CD4-positive, alpha-beta T cell treated with Interleukin-1 beta for 1 hour (primary cell): ENCODE measurements at regions not wholly inside any gene's neighbourhood (a gene's known extent, or its start where the extent isn't known, plus 50 kb on each side); places are given as distances from the start of the nearest gene placed in this dataset.

Source experiments
- DNase-seq, 2 donors: peaks; one replicate each; pipeline ENCODE4 v3.0.0-alpha.2; 2020 to 2022

DNA sequence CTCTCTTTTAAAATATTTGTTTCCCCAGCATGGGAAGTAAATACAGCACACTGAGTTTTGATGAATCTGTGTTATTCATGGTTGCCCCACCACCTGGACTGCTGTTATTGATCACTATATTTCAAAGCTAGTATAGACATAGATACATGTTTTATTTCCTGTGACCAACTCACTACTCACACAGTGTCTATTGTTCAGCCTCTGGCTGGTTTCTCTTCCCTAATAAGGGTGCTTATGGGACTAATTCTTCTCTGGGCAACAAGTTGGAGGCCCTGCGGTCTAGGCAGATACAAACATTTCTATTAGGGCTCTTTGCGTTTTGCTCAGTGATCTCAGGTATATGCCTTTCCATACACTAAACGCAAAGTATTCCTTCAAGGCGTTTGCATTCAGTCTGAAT lies 1191.0 kb upstream of the TMEM132C start:
- DNase-seq, result no peak

DNA sequence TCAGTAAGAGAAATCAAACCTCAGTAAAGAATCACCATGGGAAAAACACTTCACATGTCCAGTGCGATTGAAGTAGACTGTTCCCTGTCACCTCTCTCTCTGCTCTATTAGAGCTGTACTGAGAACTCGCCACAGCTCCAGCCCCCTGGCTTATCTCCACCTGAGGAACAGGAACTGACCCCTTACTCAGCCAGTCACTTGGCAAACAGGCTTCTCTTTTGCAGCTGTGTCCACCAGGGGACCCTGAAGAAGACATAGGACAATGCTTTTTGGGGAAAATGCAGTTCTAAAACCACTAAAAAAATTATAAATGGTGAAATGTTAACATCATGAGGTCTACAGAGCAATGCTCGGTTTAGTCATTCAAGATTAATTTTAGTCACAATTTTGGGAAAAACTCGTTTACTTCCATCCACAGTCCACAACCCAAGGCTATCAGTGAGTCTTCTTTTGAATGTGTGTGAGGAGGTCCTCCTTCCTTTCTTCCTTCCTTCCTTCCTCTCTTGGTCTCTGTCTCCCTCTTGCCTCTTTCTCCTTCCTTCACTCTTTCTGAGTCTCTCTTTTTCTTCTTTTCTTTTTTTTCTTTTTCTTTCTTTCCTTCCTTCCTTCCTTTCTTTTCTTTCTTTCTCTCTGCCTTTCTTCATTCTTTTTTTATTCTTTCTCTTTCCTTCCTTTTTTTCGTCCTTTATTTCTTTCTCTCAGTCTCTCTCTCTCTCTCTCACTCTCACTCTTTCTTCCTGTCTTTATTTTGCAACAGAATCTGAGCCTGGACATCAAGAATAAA lies 1189.5 kb upstream of the TMEM132C start:
- DNase-seq, result no peak

DNA sequence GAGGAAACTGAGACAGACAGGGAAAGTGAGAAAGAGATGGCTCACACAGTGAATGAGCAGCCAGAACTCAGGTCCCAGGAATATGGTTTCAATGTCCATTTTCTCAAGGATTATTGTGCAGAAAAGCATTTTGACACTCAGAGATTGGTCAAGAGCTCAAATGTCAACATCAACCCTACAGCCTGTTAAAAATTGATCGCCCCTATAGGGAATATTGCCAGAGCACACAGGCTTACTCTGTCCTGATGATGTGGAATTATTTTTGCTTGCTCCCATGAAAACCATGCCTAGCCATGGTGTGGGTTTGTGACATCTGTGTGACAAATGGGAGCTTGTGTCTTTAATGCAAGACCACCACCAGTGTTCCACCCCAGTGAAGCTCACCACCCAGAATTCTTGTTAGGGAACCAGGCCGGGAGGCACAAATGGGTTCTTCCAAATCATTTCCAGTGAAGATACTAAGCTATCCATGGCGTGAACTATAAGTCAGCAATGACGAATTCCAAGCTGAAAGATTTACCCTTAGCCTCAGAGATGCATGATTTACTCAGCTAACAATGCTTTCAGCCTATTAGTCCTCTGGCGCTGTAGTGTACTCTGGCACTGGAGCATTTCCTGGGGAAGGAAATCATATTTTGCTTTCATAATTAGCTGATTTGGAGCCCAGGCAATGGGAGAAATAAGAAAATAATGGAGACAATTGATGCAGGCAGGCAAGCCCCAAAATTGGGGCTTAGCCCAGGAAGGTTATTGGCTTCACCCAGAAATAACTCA lies 1188.2 kb upstream of the TMEM132C start:
- no peak for DNase-seq

DNA sequence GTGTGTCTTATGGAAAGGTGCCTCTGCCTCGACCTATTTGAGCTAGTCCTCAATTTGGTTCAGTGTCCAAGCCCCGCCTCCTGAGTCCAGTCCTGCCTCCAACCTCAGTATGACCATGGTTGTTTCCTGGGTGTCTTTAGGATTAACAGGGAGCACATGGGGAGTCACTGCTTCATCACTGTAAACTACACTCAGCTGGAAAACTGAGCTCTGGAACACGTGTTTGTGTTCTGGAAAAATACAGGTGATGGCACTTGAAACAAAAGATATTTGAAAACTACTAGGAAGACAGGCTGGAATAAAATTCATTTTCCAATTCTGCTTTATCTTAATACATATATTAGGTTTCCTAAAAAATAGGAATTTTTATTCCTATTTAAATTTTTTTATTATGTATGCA lies 1187.3 kb upstream of the TMEM132C start:
- no peak for DNase-seq

DNA sequence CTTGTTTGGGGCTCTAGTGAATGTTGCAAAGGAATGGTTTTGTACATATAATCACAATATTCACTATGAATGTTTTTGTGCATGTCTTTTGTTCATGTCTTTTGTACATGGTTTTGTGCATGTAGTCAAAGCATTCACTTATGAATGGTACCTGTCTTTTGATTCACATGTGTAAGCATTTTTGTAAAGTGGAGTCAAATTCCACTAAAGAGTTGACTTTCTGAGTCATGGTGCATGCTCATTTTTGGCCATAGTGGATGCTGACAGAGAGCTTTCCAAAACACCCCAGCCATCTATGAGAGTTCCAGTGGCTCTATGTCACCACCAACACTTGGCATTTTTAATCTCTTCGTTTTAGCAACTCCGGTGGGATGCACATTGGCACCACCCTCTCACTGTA lies 1185.9 kb upstream of the TMEM132C start:
- no peak for DNase-seq

- peak in 1 of 2 donors; percentile 57 for DNase-seq
Measured at GRCh38 chr12:127083008-127083949, 1183.7 kb upstream of the TMEM132C start.

DNA sequence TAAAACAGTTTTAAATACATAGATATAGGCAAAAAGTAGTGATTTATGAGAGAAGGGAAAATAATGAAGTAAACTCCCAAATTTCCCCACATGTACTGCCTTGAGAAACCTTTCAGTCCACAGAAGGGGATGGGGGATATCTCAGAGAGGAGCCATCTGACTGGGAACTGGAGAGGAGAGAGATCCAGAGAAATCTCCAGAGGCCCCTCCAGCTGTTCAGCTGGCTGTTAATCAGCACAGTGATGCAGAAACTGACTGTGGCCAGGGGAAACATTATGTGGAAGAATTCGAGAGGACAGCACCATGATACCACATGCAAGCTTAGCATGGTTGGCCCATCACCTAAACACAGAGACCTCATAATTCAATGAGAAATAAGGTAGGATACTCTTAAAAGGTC lies 1165.9 kb upstream of the TMEM132C start:
- DNase-seq, result no peak

DNA sequence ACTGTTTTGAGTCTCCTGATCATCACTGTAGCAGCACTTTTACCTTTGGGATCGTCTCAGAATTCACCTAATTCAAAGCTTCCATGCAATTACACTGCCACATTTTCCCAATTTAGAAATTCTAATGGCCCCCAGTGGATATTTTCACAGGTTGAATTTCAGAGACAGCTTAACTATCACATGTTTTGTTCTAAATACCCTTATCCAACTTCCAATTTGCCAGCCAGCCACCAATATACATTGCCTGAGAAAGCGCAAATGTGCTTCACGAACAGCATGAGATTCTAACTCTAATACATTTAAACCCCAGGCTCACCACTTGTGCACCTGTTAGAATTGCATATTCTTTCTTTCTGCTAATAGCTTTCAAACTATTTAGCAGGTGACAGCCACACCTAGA lies 1160.9 kb upstream of the TMEM132C start:
- no peak for DNase-seq

- no peak for DNase-seq
Measured at GRCh38 chr12:127106697-127107096, 1160.3 kb upstream of the TMEM132C start.

- DNase-seq, result no peak
Measured at GRCh38 chr12:127107744-127108143, 1159.2 kb upstream of the TMEM132C start.

DNA sequence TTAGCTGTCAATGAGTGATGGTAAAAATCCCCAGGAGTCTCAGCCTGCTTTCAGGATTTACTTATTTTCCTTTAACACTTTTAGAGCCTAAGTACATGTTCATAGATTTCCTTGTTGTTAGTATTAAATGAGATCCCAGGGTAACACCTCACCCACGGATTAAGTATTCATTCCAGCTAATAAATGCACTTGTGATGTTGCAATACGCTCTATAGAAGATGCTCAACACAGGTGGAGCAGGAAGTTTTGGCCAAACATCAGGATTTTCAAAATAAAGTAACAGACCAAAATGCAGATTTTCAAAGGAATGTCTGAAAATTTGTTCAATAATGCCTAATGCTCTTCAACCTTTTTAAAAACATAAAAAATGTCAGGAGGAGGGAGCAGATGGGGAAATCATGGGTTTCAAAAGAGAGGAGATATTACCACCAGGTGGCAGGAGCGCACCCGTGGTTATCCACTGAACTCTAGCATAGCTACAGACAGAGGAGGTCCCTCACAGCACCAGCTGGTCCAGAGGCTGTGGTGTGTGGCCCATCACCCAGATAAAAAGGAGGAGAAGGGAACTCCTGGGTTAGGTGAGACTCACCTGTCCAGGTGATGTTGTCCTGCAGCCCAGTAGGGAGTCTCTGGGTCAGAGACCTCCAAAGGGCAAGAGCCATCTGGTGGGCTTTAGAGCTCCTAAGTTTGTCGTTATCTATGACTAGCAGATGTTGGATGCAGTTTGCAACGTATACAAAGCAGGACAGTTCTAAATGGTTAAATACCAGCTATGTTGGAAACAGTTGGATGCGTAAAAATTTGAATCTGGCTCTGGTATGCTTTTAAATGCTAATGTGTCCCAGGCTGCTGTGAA lies 1158.4 kb upstream of the TMEM132C start:
- peak; percentile 20 to 31 for DNase-seq

GRCh38 chr12:127113945-127114344 lies 1153.0 kb upstream of the TMEM132C start:
- DNase-seq, result no peak

DNA sequence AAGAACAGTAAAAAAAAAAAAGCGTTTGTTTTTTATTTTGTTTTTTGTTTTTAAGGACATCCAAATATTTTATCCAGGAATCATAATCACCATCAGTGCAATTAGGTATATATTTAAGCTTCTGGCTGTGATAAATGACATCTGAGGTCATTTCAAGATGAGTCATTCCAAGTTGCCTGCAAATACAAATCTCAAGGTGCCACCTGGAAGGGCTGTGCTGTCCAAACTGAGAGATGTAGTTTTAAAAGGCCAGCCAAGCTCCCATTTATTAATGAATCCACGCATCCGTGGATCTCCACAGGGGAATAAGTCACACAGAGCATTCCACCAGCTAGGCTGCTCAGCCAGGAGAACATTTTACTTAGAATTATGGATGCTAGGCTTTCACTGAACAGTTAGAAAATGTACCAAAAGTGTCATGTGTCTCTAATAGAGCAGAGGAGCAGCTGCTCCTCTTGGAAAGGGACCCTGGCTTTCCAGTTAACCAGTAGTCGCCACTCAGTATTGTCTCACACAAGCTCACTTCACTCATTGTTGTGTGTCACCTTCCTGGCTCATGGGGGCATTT lies 1151.4 kb upstream of the TMEM132C start:
- DNase-seq, result no peak

DNA sequence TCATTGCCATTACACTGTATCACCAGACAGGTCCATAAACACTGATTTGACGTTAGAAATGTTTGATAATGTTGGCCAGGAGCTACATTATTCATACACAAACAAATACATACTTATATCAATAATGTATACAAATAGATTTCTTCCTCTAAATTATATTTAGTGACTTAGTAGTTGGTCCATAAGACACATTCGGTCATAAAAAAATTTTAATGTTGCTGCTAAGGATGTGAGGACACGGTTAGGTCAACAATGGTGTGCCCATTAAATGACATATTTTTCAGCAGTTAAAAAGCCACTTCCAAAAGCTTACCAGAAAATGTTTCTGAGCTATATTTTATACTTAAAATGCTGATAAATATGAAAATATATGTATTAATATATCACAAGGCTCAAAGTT lies 1148.7 kb upstream of the TMEM132C start:
- no peak for DNase-seq

DNA sequence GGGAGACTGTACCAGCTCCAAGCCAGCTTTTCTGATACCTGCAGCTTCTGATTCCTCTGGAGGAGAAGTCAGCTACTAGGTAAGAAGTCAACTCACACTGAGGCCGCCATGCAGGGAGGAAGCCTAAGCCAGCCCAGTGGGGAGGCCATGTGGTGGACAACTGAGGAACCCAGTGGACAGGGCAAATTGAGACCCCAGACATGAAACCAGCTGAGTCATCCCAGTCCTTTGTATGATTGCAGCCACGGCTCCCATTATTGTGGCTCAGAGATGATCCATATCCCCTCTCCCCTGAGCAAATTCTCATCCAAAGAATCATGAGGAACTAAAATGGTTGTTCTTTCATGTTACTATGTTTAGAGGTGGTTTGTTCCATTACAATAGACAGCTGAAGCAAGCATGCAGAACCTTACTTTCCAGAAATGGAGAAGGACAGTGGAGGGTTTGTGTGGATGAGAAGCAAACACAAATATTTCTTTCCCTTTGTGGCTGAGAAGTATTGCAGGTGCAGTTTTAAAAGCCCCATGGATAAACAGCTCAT lies 1147.3 kb upstream of the TMEM132C start:
- no peak for DNase-seq

DNA sequence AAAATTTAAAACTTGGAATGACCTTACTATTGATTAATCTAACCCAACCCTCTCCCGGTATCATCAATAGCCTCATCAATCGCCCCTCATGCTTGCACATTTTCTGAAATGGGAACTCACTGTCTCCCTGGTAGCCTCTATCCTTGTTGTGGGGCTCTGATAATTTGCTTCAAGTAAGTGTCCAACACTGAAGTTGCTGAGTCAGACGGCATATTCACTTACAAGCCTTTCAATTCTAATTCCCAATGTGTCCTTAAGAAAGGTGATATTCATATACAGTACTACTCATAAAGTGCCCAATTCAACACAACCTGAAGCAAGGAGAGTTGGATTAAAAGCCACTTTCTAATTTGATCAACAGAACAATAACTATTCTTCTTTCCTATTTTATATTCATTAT lies 1146.1 kb upstream of the TMEM132C start:
- no peak for DNase-seq

DNA sequence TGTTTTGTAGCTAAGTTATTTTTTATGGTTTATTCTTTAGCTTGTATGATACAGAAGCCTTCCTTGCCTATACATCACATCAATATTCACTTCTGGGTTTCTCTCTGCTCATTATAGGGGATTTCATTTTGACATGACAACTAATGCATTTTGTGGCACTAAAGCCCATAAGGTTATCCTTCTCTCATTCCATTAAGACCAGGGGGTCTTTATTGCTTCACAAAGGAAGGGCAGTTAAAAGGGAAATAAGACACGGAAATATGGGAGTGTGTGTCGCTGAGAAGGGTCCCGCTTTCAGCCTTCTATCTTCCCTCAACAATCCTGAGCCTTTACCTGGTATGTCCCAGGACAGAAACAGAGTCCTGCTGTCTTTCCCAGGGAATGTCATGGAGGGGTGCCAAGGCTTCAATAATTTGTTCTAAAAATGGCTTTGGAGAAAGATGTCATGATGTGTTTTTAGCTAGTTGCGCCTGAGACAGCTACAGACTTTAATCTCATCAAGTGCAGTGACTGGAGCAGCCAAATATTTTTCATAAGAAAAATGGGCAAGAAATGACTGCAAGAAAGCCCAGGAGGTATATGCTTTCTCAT lies 1145.4 kb upstream of the TMEM132C start:
- no peak for DNase-seq

- DNase-seq, result peak in 1 of 2 donors; percentile 2
Measured at GRCh38 chr12:127125607-127126259, 1141.2 kb upstream of the TMEM132C start.

GRCh38 chr12:127126260-127126628 lies 1140.7 kb upstream of the TMEM132C start:
- DNase-seq, result no peak

DNA sequence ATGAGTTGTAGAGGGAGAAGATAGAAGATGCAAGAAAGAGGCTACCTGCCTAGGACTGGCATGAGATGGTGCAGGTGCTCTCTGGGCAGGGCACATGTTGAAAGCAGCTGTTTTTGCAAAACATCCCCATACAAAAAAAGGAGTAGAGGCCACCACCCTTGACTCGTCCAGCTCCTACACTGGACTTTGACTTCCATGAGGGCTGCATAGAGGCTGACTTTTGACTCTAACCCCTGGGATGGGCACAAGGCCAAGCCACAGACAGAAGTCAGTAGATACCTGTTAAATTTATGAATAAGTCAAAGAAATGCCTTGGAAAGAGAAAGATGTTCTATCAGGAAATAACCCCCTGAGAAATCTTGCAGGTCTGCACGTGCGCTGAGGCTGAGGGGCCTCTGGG lies 1139.1 kb upstream of the TMEM132C start:
- no peak for DNase-seq
